GM21576 (cell line): ENCODE measurements at regions not wholly inside any gene's neighbourhood (a gene's known extent, or its start where the extent isn't known, plus 50 kb on each side); places are given as distances from the start of the nearest gene placed in this dataset.

Experiments used
- ATAC-seq: cut with Tn5 transposase; IDR thresholded peaks from one replicate; pipeline ENCODE4 v1.9.1; 2021; ENCODE audit warnings: mild to moderate bottlenecking, moderate library complexity; ENCODE audit not compliant: unreplicated experiment

- no peak for ATAC-seq
Observed at GRCh38 chr2:76464310-76464709, 753.6 kb upstream of the GCFC2 start.

GRCh38 chr2:76461431-76461830 is 750.7 kb upstream of the GCFC2 start:
- no peak for ATAC-seq

GRCh38 chr2:76455910-76456309 is 745.2 kb upstream of the GCFC2 start:
- no peak for ATAC-seq

GRCh38 chr2:76450024-76450475 is 739.3 kb upstream of the GCFC2 start:
- no peak for ATAC-seq

- no peak for ATAC-seq
Observed at GRCh38 chr2:76448956-76449355, 738.2 kb upstream of the GCFC2 start.

GRCh38 chr2:76447294-76447693 is 736.6 kb upstream of the GCFC2 start:
- no peak for ATAC-seq

- ATAC-seq = no peak
Observed at GRCh38 chr2:76446872-76447271, 736.2 kb upstream of the GCFC2 start.

GRCh38 chr2:76445880-76446279 is 735.2 kb upstream of the GCFC2 start:
- ATAC-seq = no peak

- ATAC-seq = no peak
Observed at GRCh38 chr2:76444732-76445131, 734.0 kb upstream of the GCFC2 start.

- ATAC-seq = no peak
Observed at GRCh38 chr2:76437564-76437963, 726.8 kb upstream of the GCFC2 start.

- ATAC-seq = no peak
Observed at GRCh38 chr2:76429374-76429773, 718.7 kb upstream of the GCFC2 start.

GRCh38 chr2:76427452-76427851 is 716.7 kb upstream of the GCFC2 start:
- no peak for ATAC-seq

GRCh38 chr2:76415821-76416220 is 705.1 kb upstream of the GCFC2 start:
- no peak for ATAC-seq

- no peak for ATAC-seq
Observed at GRCh38 chr2:76413436-76413835, 702.7 kb upstream of the GCFC2 start.

- no peak for ATAC-seq
Observed at GRCh38 chr2:76406134-76406855, 695.6 kb upstream of the GCFC2 start.

GRCh38 chr2:76393356-76393755 is 682.6 kb upstream of the GCFC2 start:
- no peak for ATAC-seq

GRCh38 chr2:76391678-76392077 is 681.0 kb upstream of the GCFC2 start:
- ATAC-seq = no peak

GRCh38 chr2:76387294-76387693 is 676.6 kb upstream of the GCFC2 start:
- no peak for ATAC-seq

GRCh38 chr2:76385943-76386342 is 675.2 kb upstream of the GCFC2 start:
- ATAC-seq = no peak

- no peak for ATAC-seq
Observed at GRCh38 chr2:76381624-76382023, 670.9 kb upstream of the GCFC2 start.

- ATAC-seq = no peak
Observed at GRCh38 chr2:76378140-76378539, 667.4 kb upstream of the GCFC2 start.

- ATAC-seq = no peak
Observed at GRCh38 chr2:76341439-76341838, 630.7 kb upstream of the GCFC2 start.

GRCh38 chr2:76332871-76333270 is 622.2 kb upstream of the GCFC2 start:
- ATAC-seq = no peak
